ENCODE measurements at regions not wholly inside any gene's neighbourhood (a gene's known extent, or its start where the extent isn't known, plus 50 kb on each side); places are given as distances from the start of the nearest gene placed in this dataset.

DNA sequence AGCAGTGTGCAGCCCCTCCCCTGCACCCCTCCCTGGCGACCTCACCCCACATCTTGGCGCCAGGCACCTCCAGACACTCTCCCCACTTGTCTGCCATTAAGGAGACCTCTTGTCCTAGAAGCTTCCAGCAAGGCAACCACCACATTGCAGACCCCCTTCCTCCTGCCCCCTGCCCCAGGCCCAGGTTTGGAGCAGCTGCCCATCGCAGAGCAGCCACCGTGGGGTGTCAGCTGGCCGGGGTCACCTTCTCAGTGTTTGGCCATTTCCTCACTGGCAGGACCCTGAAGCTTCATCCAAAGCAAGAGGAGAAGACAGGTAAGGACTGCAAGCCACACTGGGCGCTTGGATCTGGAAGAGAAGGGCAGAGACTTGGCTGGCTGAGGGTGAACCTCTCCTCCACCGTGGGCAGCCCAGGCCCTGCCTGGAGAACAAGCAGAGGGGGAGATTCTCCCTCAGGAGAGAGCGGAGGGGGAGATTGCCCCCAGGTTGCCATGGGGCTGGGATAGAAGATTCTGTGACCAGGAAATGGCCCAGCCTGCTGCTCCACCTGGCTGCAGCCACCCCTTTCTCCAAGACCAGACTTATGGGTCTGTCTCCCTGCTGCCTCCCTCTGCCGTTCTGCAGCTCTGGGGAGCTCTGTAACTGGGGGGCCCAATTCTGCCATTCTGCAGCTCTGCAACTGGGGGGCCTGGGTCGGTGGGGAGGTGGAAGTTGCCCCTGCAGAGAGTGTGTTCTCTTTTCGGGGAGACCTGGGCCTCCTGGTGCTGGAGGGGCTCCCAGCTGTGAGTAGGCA lies 72.9 kb upstream of the C14orf180 start:
- no peaks in the 10 kb centered on the region for H3K9me1 ChIP-seq (ENCODE audit: control insufficient read depth, insufficient read depth, low read length)
- no peak overlapping the region for H3K4me2 ChIP-seq (ENCODE audit: insufficient read depth, low read length)
- no peak for ATAC-seq
- H3K9me3 ChIP-seq (replicated peaks; ENCODE audit: control insufficient read depth, insufficient read depth, low read depth, low read length): no peaks in the 10 kb centered on the region
- H3K36me3 ChIP-seq (ENCODE audit: control insufficient read depth, insufficient read depth, low read length): no peaks in the 10 kb centered on the region
- H4K20me1 ChIP-seq (replicated peaks; ENCODE audit: control insufficient read depth, insufficient read depth, low read length): no peaks in the 10 kb centered on the region
- H3K27me3 ChIP-seq (ENCODE audit: control insufficient read depth in 2 of 2, insufficient read depth in 2 of 2, low read length in 2 of 2): no peaks in the 10 kb centered on the region
- FAIRE-seq: no peak
- POLR2A ChIA-PET: no interaction called here
- CTCF ChIA-PET (ENCODE audit: low intra/inter-chr PET ratio): no interaction called here
- H3K4me1 ChIP-seq (replicated peaks in 1 of 2; ENCODE audit: control insufficient read depth in 2 of 2, insufficient read depth in 2 of 2, low read length in 2 of 2): no peaks in the 10 kb centered on the region
- 0% methylated on average over 4 of the region's 11 CpGs for WGBS (ENCODE audit: insufficient coverage, low coverage, missing lambda C conversion rate)
- H2AFZ ChIP-seq (ENCODE audit: low read depth, low read length): no peak overlapping the region
- intact Hi-C loops (cut with micrococcal nuclease): no loop called here
- no TSS peak for BruUV-seq (replicated peaks)
- TF ChIP-seq YY1 (IDR thresholded peaks at IDR 0.05; ENCODE audit: borderline replicate concordance in 1 of 3, control insufficient read depth in 1 of 3, extremely low read depth in 1 of 3, insufficient read depth in 3 of 3, insufficient read length in 1 of 3, insufficient replicate concordance in 2 of 3, low read depth in 1 of 3, low read length in 2 of 3) (no peak), GATA2 (CRISPR knock-in tag; IDR thresholded peaks at IDR 0.05) (no peak), BCL6 (CRISPR knock-in tag; IDR thresholded peaks at IDR 0.05) (no peak), PHF20 (IDR thresholded peaks at IDR 0.05; ENCODE audit: partially characterized antibody) (no peak), ZNF41 (CRISPR knock-in tag; conservative IDR thresholded peaks at IDR 0.05) (no peak), NBN (IDR thresholded peaks at IDR 0.05; ENCODE audit: low read depth) (no peak), PYGO2 (tag; IDR thresholded peaks at IDR 0.05) (no peak)
- TF ChIP-seq, protein P1, sequence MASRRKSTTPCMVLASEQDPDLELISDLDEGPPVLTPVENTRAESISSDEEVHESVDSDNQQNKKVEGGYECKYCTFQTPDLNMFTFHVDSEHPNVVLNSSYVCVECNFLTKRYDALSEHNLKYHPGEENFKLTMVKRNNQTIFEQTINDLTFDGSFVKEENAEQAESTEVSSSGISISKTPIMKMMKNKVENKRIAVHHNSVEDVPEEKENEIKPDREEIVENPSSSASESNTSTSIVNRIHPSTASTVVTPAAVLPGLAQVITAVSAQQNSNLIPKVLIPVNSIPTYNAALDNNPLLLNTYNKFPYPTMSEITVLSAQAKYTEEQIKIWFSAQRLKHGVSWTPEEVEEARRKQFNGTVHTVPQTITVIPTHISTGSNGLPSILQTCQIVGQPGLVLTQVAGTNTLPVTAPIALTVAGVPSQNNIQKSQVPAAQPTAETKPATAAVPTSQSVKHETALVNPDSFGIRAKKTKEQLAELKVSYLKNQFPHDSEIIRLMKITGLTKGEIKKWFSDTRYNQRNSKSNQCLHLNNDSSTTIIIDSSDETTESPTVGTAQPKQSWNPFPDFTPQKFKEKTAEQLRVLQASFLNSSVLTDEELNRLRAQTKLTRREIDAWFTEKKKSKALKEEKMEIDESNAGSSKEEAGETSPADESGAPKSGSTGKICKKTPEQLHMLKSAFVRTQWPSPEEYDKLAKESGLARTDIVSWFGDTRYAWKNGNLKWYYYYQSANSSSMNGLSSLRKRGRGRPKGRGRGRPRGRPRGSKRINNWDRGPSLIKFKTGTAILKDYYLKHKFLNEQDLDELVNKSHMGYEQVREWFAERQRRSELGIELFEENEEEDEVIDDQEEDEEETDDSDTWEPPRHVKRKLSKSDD (conservative IDR thresholded peaks at IDR 0.05; ENCODE audit: low read length): no peak
- TF ChIP-seq, protein P2, sequence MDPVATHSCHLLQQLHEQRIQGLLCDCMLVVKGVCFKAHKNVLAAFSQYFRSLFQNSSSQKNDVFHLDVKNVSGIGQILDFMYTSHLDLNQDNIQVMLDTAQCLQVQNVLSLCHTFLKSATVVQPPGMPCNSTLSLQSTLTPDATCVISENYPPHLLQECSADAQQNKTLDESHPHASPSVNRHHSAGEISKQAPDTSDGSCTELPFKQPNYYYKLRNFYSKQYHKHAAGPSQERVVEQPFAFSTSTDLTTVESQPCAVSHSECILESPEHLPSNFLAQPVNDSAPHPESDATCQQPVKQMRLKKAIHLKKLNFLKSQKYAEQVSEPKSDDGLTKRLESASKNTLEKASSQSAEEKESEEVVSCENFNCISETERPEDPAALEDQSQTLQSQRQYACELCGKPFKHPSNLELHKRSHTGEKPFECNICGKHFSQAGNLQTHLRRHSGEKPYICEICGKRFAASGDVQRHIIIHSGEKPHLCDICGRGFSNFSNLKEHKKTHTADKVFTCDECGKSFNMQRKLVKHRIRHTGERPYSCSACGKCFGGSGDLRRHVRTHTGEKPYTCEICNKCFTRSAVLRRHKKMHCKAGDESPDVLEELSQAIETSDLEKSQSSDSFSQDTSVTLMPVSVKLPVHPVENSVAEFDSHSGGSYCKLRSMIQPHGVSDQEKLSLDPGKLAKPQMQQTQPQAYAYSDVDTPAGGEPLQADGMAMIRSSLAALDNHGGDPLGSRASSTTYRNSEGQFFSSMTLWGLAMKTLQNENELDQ (CRISPR knock-in tag; IDR thresholded peaks at IDR 0.05; ENCODE audit: borderline replicate concordance): no peak
- TF ChIP-seq, protein P3, sequence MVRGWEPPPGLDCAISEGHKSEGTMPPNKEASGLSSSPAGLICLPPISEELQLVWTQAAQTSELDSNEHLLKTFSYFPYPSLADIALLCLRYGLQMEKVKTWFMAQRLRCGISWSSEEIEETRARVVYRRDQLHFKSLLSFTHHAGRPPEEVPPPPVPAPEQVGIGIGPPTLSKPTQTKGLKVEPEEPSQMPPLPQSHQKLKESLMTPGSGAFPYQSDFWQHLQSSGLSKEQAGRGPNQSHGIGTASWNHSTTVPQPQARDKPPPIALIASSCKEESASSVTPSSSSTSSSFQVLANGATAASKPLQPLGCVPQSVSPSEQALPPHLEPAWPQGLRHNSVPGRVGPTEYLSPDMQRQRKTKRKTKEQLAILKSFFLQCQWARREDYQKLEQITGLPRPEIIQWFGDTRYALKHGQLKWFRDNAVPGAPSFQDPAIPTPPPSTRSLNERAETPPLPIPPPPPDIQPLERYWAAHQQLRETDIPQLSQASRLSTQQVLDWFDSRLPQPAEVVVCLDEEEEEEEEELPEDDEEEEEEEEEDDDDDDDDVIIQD (CRISPR knock-in tag; IDR thresholded peaks at IDR 0.05): no peak
- TF ChIP-seq, protein P4, sequence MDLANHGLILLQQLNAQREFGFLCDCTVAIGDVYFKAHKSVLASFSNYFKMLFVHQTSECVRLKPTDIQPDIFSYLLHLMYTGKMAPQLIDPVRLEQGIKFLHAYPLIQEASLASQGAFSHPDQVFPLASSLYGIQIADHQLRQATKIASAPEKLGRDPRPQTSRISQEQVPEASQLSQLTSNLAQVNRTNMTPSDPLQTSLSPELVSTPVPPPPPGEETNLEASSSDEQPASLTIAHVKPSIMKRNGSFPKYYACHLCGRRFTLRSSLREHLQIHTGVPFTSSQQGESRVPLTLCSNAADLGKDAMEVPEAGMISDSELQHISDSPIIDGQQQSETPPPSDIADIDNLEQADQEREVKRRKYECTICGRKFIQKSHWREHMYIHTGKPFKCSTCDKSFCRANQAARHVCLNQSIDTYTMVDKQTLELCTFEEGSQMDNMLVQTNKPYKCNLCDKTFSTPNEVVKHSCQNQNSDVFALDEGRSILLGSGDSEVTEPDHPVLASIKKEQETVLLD (IDR thresholded peaks at IDR 0.05): no peak
- no peak for DNase-seq (ENCODE audit: extremely low read depth in 1 of 4, low spot score in 3 of 4)
- no peak overlapping the region; a peak in 1 of 4 replicates for H3K9ac ChIP-seq (ENCODE audit: insufficient read depth in 1 of 2, low read depth in 2 of 2, low read length in 2 of 2)
- H3K79me2 ChIP-seq (ENCODE audit: control insufficient read depth, insufficient read depth, low read length): no peaks in the 10 kb centered on the region
- in situ Hi-C loops (cut with MboI): no loop called here
- no peak overlapping the region for H3K27ac ChIP-seq (ENCODE audit: extremely low read depth, low read depth, low read length)
- no peak overlapping the region for H3K4me3 ChIP-seq

Measured in K562 (cell line).